Hematopoietic multipotent progenitor cell treated with erythropoietin and hydrocortisone succinate and interleukin-3 and kit ligand, for 4 days (in vitro differentiated cells): ENCODE measurements at regions not wholly inside any gene's neighbourhood (a gene's known extent, or its start where the extent isn't known, plus 50 kb on each side); places are given as distances from the start of the nearest gene placed in this dataset.
A peak's percentile ranks its signal among the peaks of the same experiment; 100 is the strongest.
"Not testable (repeated sequence)": the region's sequence is repeated elsewhere in the genome, so short reads cannot be mapped to it uniquely, and the experiment has no call there.

Experiments used
- DNase-seq: peaks from one replicate; pipeline ENCODE4 v3.0.0-alpha.2; 2015

DNA sequence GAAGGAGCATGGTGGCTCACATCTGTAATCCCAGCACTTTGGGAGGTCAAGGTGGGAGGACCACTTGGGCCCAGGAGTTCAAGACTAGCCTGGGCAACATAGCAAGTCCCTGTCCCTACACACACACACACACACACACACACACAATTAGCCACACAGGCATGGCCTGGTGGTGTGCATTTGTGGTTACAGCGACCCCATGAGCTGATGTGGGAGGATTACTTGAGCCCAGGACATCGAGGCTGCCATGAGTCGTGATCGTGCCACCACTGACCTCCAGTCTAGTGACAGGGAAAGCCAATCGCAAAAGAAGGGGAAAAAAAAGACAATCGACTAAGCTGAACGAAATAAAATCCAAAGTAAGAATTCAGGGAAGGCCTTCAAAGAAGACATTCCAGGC is 67.9 kb downstream of the TBX3 start:
- no peak for DNase-seq

DNA sequence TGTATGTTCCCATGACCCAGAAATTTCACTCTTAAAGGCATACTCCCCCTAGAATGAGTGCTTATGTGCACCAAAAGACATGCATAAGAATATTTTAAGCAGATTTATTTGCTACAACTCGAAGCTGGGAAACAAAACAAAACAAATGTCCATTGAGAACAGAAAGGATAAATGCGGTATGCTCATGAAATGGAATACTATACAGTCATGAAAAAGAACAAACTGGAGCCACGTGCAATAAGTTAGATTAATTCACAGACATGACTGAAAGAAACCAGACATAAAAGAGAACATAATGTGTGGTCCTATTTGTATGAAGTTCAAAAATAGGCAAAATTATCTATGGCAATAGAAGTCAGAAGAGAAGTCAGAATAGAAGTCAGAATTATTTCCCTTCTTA is 69.9 kb downstream of the TBX3 start:
- DNase-seq = no peak

DNA sequence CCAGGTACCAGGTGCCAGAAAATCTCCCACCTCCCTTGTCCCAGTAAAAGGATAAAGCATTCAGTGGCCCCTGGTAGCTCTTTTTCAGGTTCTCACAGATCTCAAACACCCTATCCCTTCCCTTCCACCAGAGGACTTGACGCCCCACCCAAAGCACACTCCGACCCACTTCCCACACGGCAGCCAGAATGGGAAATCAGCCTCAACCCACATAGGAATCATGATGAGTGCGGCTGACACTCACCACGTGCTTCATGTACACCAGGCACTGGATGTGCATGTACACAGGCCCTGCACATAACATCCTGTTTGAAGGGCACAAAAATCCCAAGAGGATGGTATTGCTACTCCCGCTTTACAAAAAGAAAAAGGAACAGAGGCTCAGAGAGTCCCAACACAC is 71.9 kb downstream of the TBX3 start:
- no peak for DNase-seq

- no peak for DNase-seq
Measured at GRCh38 chr12:114611145-114612018, 72.6 kb downstream of the TBX3 start.

DNA sequence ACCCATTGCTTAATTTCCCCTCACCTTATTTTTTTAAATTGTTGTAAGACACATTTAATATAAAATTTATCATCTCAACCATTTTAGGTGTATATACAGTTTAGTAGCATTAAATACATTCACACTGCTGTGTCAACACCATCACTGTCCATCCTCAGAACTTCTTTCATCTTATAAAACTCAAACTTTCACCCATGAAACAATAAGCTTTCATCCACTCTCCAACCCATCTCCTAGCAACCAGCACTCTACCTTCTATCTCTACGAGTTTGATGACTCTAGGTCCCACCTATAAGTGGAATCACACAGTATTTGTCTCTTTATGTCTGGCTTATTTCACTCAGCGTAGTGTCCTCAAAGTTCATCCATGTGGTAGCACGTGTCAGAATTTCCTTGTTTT is 75.5 kb downstream of the TBX3 start:
- no peak for DNase-seq

GRCh38 chr12:114605918-114606317 is 78.1 kb downstream of the TBX3 start:
- no peak for DNase-seq

- DNase-seq = no peak
Measured at GRCh38 chr12:114604606-114605005, 79.4 kb downstream of the TBX3 start.

DNA sequence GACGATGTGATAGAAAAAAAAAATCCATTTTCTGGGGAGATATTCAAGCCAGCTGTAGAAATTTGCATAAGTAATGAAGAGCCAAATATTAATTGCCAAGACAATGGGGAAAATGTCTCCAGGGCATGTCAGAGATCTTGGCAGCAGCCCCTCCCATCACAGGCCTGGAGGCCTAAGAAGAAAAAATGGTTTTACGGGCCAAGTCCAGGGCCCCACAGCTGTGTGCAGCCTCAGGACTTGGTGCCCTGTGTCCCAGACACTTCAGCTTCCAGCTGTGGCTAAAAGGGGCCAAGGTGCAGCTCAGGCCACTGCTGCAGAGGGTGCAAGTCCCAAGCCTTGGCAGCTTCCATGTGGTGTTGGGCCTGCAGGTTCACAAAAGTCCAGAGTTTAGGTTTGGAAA is 83.4 kb downstream of the TBX3 start:
- DNase-seq = not testable (repeated sequence)

- DNase-seq = no peak
Measured at GRCh38 chr12:114598111-114598510, 85.9 kb downstream of the TBX3 start.

DNA sequence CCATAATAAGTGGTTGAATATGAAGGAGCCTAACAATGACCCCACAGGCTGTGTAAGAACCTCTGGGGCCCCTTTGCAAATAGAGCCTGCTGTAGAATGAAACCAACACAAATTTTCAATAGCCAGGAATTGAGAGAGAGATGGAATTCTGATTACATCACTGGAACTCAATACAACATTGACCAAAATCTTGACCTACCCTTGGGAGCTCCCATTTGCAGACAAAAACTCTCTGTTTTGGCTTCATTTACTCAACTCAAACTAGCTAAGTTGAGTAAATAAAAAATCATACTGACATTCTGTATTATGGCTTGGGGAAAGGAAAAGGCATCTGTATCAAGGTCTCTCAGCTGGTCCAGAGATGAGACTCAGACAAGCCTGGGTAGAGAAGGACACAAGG is 91.0 kb downstream of the TBX3 start:
- no peak for DNase-seq

- DNase-seq = no peak
Measured at GRCh38 chr12:114588061-114588460, 95.9 kb downstream of the TBX3 start.

DNA sequence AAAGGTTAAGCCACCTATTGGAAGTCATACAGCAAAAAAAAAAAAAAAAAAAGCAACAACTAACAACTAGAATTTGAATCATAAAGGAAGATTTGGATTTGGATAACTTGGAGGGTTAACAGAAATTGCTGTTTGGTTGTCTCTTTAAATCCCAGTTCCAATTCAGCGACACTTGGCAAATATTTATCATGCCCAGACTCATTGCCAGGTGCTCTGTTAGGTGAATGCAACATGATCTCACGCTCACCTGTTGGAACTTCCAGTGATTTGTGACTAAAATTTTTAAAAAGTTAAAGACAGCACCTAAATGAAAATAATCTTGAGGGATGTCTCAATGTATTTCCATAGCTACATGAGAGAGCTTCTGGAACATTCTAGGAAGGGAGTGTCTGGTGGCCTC is 103.7 kb downstream of the TBX3 start:
- no peak for DNase-seq

- DNase-seq = no peak
Measured at GRCh38 chr12:114579389-114579788, 104.6 kb downstream of the TBX3 start.

GRCh38 chr12:114562654-114563053 is 121.3 kb downstream of the TBX3 start:
- no peak for DNase-seq

GRCh38 chr12:114555451-114555850 is 128.5 kb downstream of the TBX3 start:
- no peak for DNase-seq

DNA sequence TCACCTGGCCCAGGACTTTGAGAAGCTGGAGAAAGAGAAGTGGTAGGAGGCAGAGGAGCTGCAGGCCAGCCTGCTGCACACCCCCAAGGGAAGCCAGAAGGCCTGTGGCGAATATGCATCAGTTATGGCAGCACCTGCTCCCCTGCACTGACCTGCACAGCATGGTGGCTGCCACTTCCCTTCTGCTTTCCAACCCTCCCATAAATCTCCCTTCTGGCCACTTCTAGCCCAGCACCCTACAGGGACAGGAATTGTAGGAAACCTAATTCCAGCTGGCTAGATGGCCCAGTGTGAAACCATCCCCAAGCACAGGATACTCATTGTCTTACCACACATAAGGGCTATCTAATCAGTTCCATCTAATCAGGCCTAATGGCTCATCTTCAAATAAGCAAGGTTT is 136.3 kb downstream of the TBX3 start:
- DNase-seq = no peak

DNA sequence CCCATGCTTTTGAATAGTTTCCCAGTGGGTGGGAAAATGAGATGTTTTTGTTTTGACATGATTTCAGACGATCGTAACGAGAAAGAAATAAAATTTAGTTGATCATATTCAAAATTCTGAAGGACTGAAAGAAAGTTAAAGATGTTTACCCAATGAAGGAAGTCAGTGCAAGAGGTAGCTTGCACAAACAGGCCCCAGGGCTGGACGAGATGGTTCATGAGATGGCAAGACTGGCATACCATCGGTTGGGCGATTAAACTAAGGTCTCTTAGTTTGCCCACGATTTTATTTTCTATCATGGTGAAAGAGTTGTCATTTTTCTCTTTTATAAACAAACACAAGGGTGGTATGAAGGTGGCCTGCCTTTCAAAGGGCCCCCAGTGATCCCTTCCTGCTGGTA is 124.5 kb upstream of the TBX5 start:
- no peak for DNase-seq

DNA sequence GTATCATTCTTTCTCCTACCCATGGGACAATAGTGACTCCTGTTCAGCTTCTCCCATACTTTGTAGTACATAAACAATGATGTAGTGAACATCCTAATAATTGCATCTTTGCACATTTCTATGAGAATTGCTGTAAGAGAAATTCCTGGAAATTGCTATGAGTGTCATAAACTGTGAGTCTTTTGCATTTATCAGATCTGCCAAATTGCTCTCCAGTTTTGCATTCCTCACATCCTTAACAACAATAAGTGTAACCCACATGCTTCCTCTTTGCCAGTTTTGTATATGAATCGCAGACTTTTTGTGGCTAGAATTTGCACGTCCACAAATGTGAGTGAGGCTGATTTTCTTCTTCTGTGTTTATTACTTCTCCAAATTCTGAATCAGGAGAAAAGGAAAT is 124.0 kb upstream of the TBX5 start:
- no peak for DNase-seq

GRCh38 chr12:114528766-114529165 is 122.8 kb upstream of the TBX5 start:
- DNase-seq = no peak

DNA sequence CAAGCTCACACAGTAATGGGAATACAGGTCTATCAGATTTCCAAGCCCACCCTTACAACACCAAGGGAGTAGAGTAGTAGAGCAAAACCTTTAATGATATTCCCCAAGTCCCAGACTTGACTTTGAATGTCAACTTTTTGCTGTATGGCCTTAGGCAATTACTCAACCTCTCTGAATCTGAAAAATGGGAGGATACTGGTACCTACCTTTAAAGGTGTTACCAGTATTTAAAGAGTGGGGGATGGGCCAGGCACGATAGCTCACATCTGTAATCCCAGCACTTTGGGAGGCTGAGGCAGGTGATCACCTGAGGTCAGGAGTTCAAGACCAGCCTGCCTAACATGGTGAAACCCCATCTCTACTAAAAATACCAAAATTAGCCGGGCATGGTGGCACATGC is 115.2 kb upstream of the TBX5 start:
- not testable (repeated sequence) for DNase-seq

DNA sequence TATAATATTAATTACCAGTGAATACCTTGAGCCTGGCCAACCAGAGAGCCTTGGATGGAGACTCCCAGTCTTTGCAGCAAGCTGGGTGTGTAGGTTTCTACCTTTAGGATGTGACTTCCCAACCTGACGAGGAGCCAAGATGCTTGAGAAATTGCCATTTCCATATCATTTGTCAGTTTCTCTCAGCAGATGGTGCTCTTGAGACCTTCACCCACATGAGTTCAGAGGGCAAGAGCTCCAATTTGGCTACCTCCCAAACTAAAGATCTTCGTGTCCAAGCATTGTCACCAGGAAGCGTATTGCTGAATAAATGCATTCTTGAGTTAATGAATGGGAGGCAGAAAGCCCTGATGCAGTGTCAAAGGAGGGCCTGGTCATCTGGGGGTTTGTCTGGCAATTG is 106.4 kb upstream of the TBX5 start:
- no peak for DNase-seq

DNA sequence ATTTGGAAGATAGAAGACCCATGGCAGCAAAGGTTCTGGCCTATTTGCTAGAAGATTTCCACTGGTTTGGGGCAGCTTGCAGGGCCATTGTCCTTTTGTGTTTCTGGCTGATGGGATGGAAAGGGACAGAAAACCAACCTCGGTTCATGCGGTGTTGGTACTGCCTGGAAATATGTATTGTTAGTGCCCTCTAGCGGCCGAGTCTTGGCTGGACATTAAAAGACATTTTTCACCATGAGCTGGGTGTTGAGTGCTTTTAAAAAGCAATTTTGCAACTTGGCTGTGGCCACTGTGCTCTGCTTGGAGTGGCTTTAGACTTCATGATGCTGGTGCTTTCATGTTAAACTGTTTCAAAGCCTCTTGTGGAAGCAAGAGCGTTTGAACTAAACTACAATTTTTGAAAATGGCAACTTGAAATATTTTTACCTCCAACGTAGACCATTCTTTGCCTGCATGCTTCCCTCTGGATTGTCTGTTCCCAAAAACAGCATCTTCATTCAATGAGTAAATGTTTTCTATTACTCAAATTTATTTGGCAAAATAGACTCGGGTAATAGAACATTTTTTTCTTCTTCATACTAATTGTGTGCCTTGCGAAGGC is 102.7 kb upstream of the TBX5 start:
- peak; percentile 76 for DNase-seq

DNA sequence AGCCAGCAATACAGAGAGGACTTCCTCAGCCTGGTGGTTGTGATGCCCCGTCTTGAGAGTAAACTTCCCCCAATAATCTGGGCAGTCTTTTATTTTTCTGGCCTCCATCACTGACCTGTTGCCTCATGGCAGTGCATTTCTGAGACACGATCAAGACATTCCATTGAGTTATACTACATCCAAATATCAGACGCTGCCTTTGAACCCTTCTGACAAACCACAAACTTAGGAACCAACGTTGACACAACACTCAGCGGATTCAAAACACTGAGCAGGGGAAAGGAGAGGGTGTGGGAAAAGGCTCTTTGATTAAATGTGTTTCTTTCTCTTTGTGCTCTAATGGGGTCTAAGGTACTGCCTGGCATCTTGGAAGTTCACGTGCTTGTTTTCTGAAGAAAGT is 100.7 kb upstream of the TBX5 start:
- DNase-seq = no peak

DNA sequence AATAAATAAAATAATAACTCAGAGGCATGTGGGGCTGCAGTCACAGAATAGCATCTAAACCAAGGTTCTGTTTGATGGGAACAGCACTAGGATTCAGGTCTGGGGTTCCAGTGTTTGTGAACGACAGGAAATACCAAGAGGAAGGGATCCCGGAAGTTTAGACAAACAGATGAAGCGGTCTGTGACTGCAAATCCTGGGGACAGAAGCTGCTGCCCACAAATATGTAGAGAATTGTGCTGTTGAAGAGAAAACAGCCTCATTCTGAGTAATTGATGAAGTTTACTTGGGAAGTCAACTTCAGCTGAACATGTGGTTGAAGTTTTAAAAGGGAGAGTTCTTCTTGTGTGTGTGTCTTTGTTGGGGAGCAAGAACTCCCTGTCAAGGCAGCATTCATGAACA is 98.4 kb upstream of the TBX5 start:
- no peak for DNase-seq

GRCh38 chr12:114501474-114501807 is 95.5 kb upstream of the TBX5 start:
- DNase-seq = no peak
